HG03097 (cell line): ENCODE measurements at regions not wholly inside any gene's neighbourhood (a gene's known extent, or its start where the extent isn't known, plus 50 kb on each side); places are given as distances from the start of the nearest gene placed in this dataset.

ENCODE experiments used
- ATAC-seq: cut with Tn5 transposase; IDR thresholded peaks from one replicate; pipeline ENCODE4 v1.9.1; 2021; ENCODE audit not compliant: unreplicated experiment, low FRiP score

GRCh38 chr6:90989763-90990162 is 402.9 kb upstream of the MAP3K7 start:
- no peak for ATAC-seq

DNA sequence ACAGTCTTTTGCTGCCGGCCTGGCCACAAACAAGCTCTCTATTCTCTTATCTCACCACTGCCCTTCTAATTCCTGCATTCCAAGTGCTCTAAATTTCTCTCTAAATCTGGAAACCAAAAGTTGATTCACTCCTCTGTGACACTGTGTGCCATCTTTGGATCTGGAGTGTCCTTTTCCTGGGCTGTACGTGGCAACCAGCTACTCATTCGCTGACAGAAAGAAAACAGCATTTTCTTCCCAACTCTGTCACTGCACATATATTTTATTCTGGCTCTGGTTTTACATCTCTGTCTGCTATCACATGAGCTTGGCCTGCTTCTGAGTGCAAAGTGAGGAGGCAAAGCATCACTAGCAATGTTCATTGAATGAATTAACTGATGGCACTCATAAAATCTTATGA is 397.2 kb upstream of the MAP3K7 start:
- ATAC-seq = no peak

DNA sequence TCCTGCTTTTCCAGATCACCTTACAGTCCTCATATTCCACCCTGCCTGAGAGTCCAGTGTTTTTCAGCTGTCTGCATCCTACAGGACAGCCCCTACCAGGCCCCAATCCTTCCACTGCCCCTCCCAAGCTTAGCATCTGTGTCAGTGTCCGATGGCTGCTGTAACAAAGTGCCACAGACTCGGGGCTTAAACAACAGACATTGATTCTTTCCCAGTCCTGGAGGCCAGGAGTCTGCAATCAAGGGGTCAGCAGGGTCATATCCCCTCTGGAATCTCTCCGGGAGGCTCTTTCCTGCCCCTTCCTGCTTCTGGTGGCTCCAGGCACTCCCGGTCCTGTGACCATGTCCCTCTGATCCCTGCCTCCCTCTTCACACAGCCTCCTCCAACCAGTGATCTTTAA is 396.6 kb upstream of the MAP3K7 start:
- no peak for ATAC-seq

GRCh38 chr6:90982581-90982980 is 395.7 kb upstream of the MAP3K7 start:
- ATAC-seq = no peak

DNA sequence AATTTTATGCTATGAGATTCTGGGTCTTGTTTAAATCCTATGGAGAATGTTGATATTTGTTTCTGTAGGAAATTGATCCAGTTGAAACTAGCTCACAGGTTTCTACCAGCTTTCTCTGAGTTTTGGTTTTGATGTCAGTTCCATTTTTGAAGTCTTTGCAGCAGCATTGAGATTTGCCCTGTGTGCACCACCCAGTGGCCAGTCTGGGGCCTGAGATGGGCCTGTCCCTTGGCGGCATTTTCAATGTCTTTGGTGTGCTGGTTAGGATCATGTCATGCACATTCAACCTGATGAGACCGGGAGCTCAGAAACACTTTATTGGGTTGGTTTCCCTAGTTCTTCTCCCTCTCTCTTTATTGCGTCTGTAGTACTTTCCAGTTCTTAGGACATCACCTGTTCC is 395.2 kb upstream of the MAP3K7 start:
- ATAC-seq = no peak

DNA sequence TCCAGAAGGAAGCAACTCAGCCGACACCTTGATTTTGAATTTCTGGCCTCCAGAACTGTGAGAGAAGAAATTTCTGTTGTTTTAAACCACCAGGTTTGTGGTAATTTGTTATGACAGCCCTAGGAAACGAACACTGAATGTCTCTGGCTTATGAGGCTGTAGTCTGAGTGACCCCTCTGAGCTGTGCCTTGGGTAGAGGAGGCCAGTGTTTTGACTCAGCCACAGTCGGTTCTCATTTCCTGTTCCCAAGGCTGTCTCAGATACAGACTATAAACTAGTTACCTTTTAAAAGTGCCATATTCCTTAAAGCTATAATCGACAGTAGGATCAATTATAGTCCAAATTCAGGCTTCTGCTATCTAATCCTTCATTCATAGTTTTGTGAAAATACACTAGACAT is 391.2 kb upstream of the MAP3K7 start:
- no peak for ATAC-seq

DNA sequence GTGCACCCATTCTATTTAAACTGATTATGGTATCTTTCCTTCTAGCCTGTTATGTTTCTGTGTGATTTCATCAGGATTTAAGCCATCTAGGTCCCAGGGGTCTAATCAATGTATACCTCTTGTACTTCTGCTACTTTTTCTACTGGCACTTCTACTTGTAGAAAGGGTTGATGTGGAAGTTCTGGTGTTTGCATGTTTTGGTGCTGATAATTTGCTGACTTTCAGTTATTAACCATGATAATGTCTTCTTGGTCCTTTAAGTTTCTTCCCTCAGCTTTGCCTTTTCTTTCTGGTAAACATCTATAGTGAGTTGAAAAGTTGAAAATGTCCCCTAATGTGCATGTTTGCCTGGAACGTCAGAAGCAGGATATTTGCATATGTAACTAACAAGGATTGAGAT is 390.6 kb upstream of the MAP3K7 start:
- no peak for ATAC-seq

- ATAC-seq = no peak
Measured at GRCh38 chr6:90976341-90976740, 389.5 kb upstream of the MAP3K7 start.

- ATAC-seq = no peak
Measured at GRCh38 chr6:90975741-90976140, 388.9 kb upstream of the MAP3K7 start.

DNA sequence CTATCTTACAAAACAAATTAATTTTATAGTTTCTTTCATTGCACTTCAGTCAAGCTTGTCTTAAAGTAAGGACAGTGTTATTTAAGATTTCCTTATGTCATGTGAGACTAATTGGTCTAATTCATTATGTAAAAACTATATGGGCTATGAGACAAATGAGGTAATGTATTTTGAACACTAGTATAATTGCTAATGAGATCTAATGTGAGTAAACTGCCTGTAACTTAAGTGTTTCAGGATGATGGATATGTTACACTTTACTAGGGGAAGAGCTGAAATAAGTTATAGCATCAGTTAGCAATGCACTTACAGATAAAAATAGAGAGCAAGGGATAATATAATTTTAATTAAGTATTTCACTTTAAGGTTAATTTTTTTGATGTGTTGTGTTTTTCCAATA is 386.3 kb upstream of the MAP3K7 start:
- no peak for ATAC-seq

DNA sequence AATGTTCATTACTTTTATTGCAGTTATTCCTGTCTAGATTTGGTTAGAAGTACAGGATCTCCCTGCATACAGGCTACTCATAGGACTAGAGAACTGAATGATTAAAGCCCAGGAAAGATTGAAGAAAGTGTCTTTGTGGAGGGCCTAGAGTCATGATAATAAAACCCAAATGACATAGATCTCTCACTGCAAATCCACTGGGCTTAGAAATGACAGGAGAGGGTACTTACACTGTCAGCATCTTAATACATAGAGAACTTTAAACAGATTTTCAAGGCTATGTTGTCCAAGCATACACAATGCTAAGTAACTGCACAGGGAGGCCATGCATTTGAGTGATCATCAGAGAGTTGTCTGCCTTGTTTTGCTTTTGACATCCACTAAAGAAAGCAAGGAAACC is 383.8 kb upstream of the MAP3K7 start:
- no peak for ATAC-seq

GRCh38 chr6:90967471-90967870 is 380.6 kb upstream of the MAP3K7 start:
- ATAC-seq = no peak

DNA sequence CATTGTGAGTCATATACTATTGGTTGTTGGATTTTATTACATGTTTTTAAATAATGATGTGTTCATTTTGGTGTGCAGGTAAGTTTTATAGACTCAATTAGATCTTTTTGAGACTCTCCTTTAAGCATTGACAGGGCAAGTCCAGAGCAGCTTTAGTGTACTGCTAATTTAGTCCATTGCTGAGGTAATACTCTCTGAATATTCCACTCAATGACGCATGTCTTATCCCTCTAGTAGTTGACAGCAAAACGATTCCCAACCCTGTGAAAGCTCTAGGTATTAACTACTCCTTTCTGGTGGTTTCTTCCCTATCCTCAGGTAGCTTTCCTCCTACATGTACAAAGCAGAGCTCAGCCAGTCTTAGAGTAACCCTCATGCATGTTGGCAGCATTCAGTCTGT is 373.5 kb upstream of the MAP3K7 start:
- ATAC-seq = no peak

DNA sequence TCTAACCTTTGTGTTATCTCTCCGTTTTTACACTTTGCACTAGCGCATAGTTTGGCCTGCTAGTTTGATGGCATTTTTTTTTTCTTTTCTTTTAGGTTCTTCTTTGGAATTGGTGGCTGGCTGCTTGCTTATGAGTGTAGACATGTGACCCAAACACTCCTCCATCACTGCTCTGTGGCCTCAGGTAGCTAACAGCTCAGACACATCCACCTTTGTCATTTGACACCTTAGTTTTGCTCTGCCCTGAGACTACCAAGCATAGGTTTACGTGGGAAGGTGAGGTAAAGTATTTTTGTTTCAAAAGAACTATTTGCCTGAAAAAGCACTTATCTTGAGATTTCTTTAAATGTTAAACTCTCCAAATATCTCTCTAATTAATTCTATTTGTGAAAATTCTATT is 368.4 kb upstream of the MAP3K7 start:
- ATAC-seq = no peak

DNA sequence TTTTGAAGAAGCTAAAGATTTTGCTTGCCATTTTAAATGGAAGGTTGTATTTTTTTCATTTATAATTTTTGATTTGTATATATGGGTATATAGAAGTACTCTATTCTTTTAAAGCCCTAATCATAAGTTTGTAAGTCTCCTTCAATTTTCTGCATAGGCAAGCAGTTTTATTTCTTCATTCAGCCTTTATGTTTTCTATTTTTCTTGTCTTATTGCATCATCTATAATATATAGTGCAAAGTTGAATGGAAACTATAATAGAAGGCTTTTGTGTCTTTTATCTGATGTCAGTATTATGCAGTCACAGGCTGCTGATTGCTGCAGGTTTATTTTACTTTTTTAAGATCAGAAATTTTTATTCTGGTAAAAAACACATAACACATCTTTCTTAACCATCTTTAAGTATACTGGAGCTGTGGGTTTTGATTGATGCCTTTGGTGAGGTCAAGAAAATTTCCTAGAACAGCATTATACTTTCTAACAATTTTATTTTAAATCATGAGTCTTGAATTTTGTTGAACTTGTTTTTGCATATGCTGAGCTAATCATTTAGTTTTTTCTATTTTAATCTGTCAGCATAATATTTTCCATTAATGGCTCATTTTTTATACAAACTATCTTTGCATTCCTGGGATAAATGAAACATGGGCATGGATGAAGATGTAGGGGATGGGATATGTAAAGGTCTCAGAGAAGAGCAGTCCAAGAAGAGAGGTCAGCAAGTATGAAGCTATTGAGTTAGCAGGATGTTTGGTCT is 366.7 kb upstream of the MAP3K7 start:
- ATAC-seq = no peak

- no peak for ATAC-seq
Measured at GRCh38 chr6:90952176-90952575, 365.3 kb upstream of the MAP3K7 start.

- no peak for ATAC-seq
Measured at GRCh38 chr6:90948540-90948939, 361.7 kb upstream of the MAP3K7 start.

DNA sequence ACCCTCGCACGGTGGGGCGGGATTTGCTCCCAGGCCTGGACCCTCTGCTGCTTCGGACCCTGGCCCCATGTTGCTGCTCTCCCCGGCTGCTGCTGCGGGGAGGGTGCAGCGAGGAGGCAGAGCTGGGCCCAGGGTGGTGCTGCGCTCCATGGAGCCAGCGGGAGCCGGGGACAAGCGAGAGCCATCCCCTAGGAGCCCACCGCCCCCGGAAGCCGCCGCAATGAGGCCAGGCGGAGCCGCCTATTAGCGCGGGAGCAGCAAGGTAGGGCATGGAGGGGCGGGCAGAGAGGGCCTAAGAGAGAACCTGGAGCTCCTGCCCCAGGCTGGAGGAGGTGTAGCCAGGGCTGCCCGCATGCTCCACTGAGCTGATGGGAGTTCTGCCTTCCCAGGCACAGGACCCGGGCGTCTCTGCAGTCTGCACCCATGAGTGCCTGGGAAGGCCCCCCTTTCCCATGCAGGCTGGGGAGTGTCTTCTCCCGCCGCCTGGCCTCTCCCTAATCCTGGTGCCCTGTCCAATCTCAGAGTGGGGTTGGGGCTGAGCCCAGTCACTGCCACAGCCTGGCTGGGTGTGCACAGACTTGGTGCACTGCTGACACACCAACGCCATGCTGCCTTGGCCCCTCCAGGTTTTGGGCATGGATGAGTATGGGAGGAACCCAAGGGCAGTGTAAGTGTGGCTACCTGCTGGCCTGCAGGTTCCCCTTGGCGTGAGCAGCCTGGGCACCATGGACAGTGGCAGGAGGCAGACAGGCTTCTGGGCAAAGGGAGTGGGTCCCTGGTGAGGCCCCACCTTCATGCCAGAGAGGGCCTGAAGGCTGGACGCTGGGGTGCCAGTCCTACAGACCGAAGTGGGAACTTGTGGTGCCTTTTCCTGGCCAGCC is 360.6 kb upstream of the MAP3K7 start:
- ATAC-seq = no peak

- no peak for ATAC-seq
Measured at GRCh38 chr6:90941885-90942284, 355.0 kb upstream of the MAP3K7 start.

DNA sequence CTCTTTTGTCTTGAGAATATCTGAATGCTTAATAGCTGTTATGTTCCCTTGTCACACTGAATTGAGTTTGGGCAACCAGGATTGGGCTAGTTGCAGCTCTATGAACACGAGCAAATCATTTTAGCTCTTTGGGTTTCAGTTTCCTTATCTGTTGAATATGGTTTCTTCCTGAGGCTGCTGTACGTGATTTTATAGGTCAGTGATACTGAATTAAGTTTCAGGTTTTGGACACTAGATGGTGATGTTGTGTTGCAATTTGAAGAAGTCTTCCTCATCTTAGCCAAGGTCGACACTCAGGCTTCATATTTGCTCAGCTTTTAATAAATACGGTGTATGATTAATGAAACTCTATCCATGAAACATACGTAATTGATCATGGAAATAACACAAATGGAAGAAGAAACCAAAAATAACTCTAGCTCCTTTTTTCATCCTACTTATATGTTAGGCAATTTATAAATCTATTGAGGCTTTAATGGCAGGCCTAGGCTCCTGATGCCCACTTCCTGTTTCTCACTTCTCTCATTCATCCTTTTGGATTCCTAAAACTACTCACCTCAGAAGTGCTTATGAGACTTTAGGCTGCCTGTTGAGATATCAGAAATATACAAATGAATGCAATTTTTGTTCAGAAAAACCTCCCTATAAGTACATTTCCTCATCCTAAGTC is 354.1 kb upstream of the MAP3K7 start:
- ATAC-seq = peak; percentile 97

- ATAC-seq = no peak
Measured at GRCh38 chr6:90939906-90940305, 353.0 kb upstream of the MAP3K7 start.
